ENCODE measurements at regions not wholly inside any gene's neighbourhood (a gene's known extent, or its start where the extent isn't known, plus 50 kb on each side); places are given as distances from the start of the nearest gene placed in this dataset.

DNA sequence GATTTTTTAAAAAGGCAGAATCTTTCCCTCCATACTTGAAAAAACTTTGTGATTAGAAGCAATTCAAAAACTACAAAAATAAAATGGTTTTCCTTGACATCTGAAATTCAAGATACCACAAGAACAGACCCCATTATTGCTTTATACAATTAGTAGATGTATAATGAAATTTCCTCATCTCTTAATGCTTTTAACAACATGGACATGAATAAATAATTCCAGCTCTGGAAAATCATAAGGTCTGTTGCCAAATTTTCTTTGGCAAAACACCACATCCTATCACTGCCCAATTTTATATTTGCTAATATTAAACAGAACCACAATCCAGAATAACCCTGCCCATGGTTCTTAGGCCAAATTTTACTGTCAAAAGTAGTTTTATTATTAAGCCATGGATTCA, 1543.6 kb upstream of the MIR17HG start:
- TF ChIP-seq YY1 (IDR thresholded peaks at IDR 0.05; ENCODE audit: insufficient read depth, insufficient read length), result no peak
- TF ChIP-seq SUZ12 (IDR thresholded peaks at IDR 0.05; ENCODE audit: extremely low read depth, insufficient read depth, insufficient read length), result no peak
